Body of pancreas (tissue), 4 donors: ENCODE measurements at regions not wholly inside any gene's neighbourhood (a gene's known extent, or its start where the extent isn't known, plus 50 kb on each side); places are given as distances from the start of the nearest gene placed in this dataset.
"Not testable (repeated sequence)": the region's sequence is repeated elsewhere in the genome, so short reads cannot be mapped to it uniquely, and the experiment has no call there.

ENCODE experiments used
- ATAC-seq: fragments of 150-250 bp; one replicate; pipeline ENCODE4 v1.9.1; 2016
- DNase-seq, 4 donors: peaks; one replicate each; pipeline ENCODE4 v3.0.0-alpha.2; 2019
- H3K27ac ChIP-seq, 4 donors: fragments of 200-600 bp; sonication (generic); 1 replicate in 3 of 4; 2 replicates in 1 of 4; pipeline versions ENCODE4 v1.5.1 to v1.6.1; 2016 to 2019; ENCODE audit warnings: mild to moderate bottlenecking in 1 of 4, mixed read lengths in 1 of 4, moderate library complexity in 1 of 4
- H3K27me3 ChIP-seq, 2 donors: fragments of 200-600 bp; sonication (generic); one replicate each; pipeline ENCODE4 v1.6.0; 2016; ENCODE audit warnings: mild to moderate bottlenecking in 1 of 2
- H3K36me3 ChIP-seq, 2 donors: fragments of 200-600 bp; sonication (generic); replicated peaks in 1 of 2; 2 replicates each; pipeline ENCODE4 v1.5.1; 2016; ENCODE audit warnings: low read depth in 2 of 2; ENCODE audit not compliant: insufficient read depth in 1 of 2
- H3K4me1 ChIP-seq: fragments of 200-600 bp; sonication (generic); one replicate; pipeline ENCODE4 v1.6.0; 2016
- H3K4me3 ChIP-seq, 2 donors: fragments of 200-600 bp; sonication (generic); 1 replicate in 1 of 2; 2 replicates in 1 of 2; pipeline ENCODE4 v1.5.1; 2016 to 2019
- H3K9me3 ChIP-seq, 3 donors: fragments of 200-600 bp; sonication (generic); 1 replicate in 2 of 3; 2 replicates in 1 of 3; pipeline ENCODE4 v1.5.1; 2016
- CTCF ChIP-seq, 7 experiments: fragments of 450-650 bp in 4 of 7; fragments of 200-600 bp in 3 of 7; sonication (generic) in 3 of 7; IDR thresholded peaks; one replicate each; pipeline ENCODE4 v1.5.1; 2016 to 2019; ENCODE audit warnings: antibody characterized with exemption in 7 of 7
- POLR2A ChIP-seq, 3 donors: fragments of 450-650 bp; IDR thresholded peaks; one replicate each; pipeline ENCODE4 v1.6.1; 2016; ENCODE audit warnings: antibody characterized with exemption in 3 of 3, mild to moderate bottlenecking in 2 of 3
- WGBS, 2 donors: methylation state at CpG; one replicate each; pipeline ENCODE4 v1.1.5; 2017; 5-methylcytosine and 5-hydroxymethylcytosine counted together
- intact Hi-C: fragments of 100-400 bp; cut with DNase I; formaldehyde crosslinking; loops from one replicate; pipeline ENCODE4 v1.15.1; 2023

- DNase-seq (no peak), ATAC-seq (no peak)
- H3K4me3 ChIP-seq: no peak overlapping the region
- WGBS, 2 donors: 71 to 93% methylated on average over 1 to 3 of the region's 3 CpGs
- no peaks in the 10 kb centered on the region for H3K9me3 ChIP-seq
- TF ChIP-seq POLR2A (IDR thresholded peaks at IDR 0.05): no peak
- no peak for TF ChIP-seq CTCF (IDR thresholded peaks at IDR 0.05)
- H3K36me3 ChIP-seq: no peaks in the 10 kb centered on the region
- no peaks in the 10 kb centered on the region for H3K4me1 ChIP-seq
- intact Hi-C loops: no loop called here
- H3K27me3 ChIP-seq: no peaks in the 10 kb centered on the region
- no peak overlapping the region for H3K27ac ChIP-seq
These were observed 89.2 kb downstream of the KBTBD2 start for GRCh38 chr7:32802305-32802910.

- intact Hi-C loops, H3K27me3 ChIP-seq, DNase-seq, H3K4me1 ChIP-seq, H3K27ac ChIP-seq, H3K36me3 ChIP-seq, H3K9me3 ChIP-seq, ATAC-seq, H3K4me3 ChIP-seq: not testable (repeated sequence)
- 100% methylated on average over 1 to 2 of the region's 5 CpGs for WGBS, 2 donors
These were observed 98.5 kb downstream of the KBTBD2 start for GRCh38 chr7:32793053-32793452.

GRCh38 chr7:32790766-32791430, 100.7 kb downstream of the KBTBD2 start:
- H3K27me3 ChIP-seq, H3K9me3 ChIP-seq, DNase-seq, H3K27ac ChIP-seq, H3K4me3 ChIP-seq, intact Hi-C loops, H3K4me1 ChIP-seq, ATAC-seq, H3K36me3 ChIP-seq: not testable (repeated sequence)
- 60 to 67% methylated on average over 7 of the region's 7 CpGs for WGBS, 2 donors

GRCh38 chr7:32789266-32789665, 102.3 kb downstream of the KBTBD2 start:
- H3K27ac ChIP-seq, intact Hi-C loops, DNase-seq, H3K27me3 ChIP-seq, H3K9me3 ChIP-seq, H3K4me3 ChIP-seq, H3K36me3 ChIP-seq, ATAC-seq, H3K4me1 ChIP-seq: not testable (repeated sequence)
- 91 to 92% methylated on average over 8 of the region's 8 CpGs for WGBS, 2 donors

- H3K4me1 ChIP-seq, H3K27me3 ChIP-seq, H3K4me3 ChIP-seq, ATAC-seq, intact Hi-C loops, H3K36me3 ChIP-seq, H3K9me3 ChIP-seq, H3K27ac ChIP-seq, DNase-seq: not testable (repeated sequence)
- 58 to 96% methylated on average over 2 of the region's 2 CpGs for WGBS, 2 donors
These were observed 103.4 kb downstream of the KBTBD2 start for GRCh38 chr7:32788174-32788573.

- H3K4me1 ChIP-seq, H3K36me3 ChIP-seq, ATAC-seq, H3K27me3 ChIP-seq, H3K4me3 ChIP-seq, H3K9me3 ChIP-seq, H3K27ac ChIP-seq, DNase-seq, intact Hi-C loops: not testable (repeated sequence)
- WGBS, 2 donors: 88 to 100% methylated on average over 5 of the region's 5 CpGs
These were observed 106.1 kb downstream of the KBTBD2 start for GRCh38 chr7:32785365-32785944.

GRCh38 chr7:32779895-32780294, 111.7 kb downstream of the KBTBD2 start:
- H3K27ac ChIP-seq, ATAC-seq, DNase-seq, H3K36me3 ChIP-seq, intact Hi-C loops, H3K4me3 ChIP-seq, H3K4me1 ChIP-seq, H3K9me3 ChIP-seq, H3K27me3 ChIP-seq: not testable (repeated sequence)
- WGBS, 2 donors: 100% methylated on average over 1 of the region's 1 CpG
